Sigmoid colon (tissue), 6 donors: ENCODE measurements at regions not wholly inside any gene's neighbourhood (a gene's known extent, or its start where the extent isn't known, plus 50 kb on each side); places are given as distances from the start of the nearest gene placed in this dataset.

Experiments used
- DNase-seq: peaks from one replicate; pipeline ENCODE4 v3.0.0-alpha.2; 2019
- H3K27ac ChIP-seq, 4 donors: fragments of 200-600 bp; sonication (generic); one replicate each; pipeline ENCODE4 v1.5.1; 2016 to 2019; ENCODE audit warnings: mild to moderate bottlenecking in 1 of 4
- H3K27me3 ChIP-seq, 3 donors: fragments of 200-600 bp; sonication (generic); one replicate each; pipeline ENCODE4 v1.5.1; 2019; ENCODE audit warnings: mild to moderate bottlenecking in 1 of 3
- H3K36me3 ChIP-seq, 4 donors: fragments of 200-600 bp; sonication (generic); one replicate each; pipeline ENCODE4 v1.5.1; 2016 to 2019
- H3K4me1 ChIP-seq, 4 donors: fragments of 200-600 bp; sonication (generic); one replicate each; pipeline ENCODE4 v1.5.1; 2017 to 2019
- H3K4me3 ChIP-seq, 4 donors: fragments of 200-600 bp; sonication (generic); one replicate each; pipeline ENCODE4 v1.5.1; 2017 to 2019; ENCODE audit warnings: mild to moderate bottlenecking in 2 of 4, moderate library complexity in 1 of 4
- H3K9me3 ChIP-seq, 4 donors: fragments of 200-600 bp in 3 of 4; sonication (generic) in 3 of 4; one replicate each; pipeline versions ENCODE4 v1.5.1 to v1.6.1; 2013 to 2019
- EP300 ChIP-seq, 4 donors: sonication (generic); formaldehyde crosslinking; IDR thresholded peaks; one replicate each; pipeline ENCODE4 v1.6.1; 2017; ENCODE audit warnings: antibody characterized with exemption in 4 of 4
- POLR2A ChIP-seq, 2 donors: fragments of 450-650 bp; IDR thresholded peaks; one replicate each; pipeline ENCODE4 v1.6.1; 2016; ENCODE audit warnings: antibody characterized with exemption in 2 of 2, mild to moderate bottlenecking in 2 of 2, moderate library complexity in 2 of 2
- POLR2AphosphoS5 ChIP-seq, 4 donors: sonication (generic); formaldehyde crosslinking; IDR thresholded peaks; one replicate each; pipeline ENCODE4 v1.6.1; 2017; ENCODE audit warnings: antibody characterized with exemption in 4 of 4
- WGBS, 2 donors: extraction: QIAGEN DNeasy Blood & Tissue Kit; methylation state at CpG; one replicate each; pipeline ENCODE4 v1.1.7; 2013; 5-methylcytosine and 5-hydroxymethylcytosine counted together
- intact Hi-C: fragments of 100-400 bp; cut with DNase I; formaldehyde crosslinking; loops from one replicate; pipeline ENCODE4 v1.15.1; 2023
- TF ChIP-seq, protein P1 (sequence below), 4 experiments: fragments of 450-650 bp in 3 of 4; fragments of 200-600 bp in 1 of 4; IDR thresholded peaks; one replicate each; pipeline ENCODE4 v1.5.1; 2016 to 2019; ENCODE audit warnings: antibody characterized with exemption in 4 of 4, mild to moderate bottlenecking in 3 of 4, moderate library complexity in 2 of 4
- donor health status: healthy with polysubstance abuse.
- donor health status: healthy.

DNA sequence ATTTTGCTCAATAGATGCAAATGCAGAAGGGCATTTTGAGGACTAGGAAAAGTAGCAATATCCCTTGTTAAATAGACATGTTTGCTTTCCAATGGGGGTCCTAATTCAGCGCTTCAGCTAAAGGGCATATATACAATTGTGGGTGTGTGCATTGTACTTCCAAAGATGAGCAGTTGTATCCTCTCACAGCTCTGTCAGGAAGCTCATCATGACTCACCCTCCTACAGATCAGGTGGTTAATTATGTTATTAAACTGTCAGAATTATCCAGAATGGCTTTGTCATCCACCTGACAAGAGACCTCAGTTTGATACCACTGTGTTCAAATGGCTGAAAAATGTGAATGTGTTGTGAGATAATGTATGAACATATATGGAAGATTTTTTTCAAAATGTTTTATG lies 252.2 kb upstream of the MTNR1B start:
- Histone ChIP-seq H3K4me1 (peaks cover 0 to 8% (median 2%) of the 10 kb centered on the region in 4 donors), H3K27ac (no peak overlapping the region), H3K4me3 (no peak overlapping the region), H3K27me3 (no peaks in the 10 kb centered on the region), H3K9me3 (no peaks in the 10 kb centered on the region), H3K36me3 (no peaks in the 10 kb centered on the region)
- no peak for DNase-seq
- intact Hi-C loops, result no loop called here
- WGBS, 2 donors, result 90% methylated on average over 1 of the region's 1 CpG
- TF ChIP-seq EP300 (IDR thresholded peaks at IDR 0.05) (no peak), POLR2A (IDR thresholded peaks at IDR 0.05) (no peak), POLR2AphosphoS5 (IDR thresholded peaks at IDR 0.05) (no peak)
- TF ChIP-seq, protein P1, sequence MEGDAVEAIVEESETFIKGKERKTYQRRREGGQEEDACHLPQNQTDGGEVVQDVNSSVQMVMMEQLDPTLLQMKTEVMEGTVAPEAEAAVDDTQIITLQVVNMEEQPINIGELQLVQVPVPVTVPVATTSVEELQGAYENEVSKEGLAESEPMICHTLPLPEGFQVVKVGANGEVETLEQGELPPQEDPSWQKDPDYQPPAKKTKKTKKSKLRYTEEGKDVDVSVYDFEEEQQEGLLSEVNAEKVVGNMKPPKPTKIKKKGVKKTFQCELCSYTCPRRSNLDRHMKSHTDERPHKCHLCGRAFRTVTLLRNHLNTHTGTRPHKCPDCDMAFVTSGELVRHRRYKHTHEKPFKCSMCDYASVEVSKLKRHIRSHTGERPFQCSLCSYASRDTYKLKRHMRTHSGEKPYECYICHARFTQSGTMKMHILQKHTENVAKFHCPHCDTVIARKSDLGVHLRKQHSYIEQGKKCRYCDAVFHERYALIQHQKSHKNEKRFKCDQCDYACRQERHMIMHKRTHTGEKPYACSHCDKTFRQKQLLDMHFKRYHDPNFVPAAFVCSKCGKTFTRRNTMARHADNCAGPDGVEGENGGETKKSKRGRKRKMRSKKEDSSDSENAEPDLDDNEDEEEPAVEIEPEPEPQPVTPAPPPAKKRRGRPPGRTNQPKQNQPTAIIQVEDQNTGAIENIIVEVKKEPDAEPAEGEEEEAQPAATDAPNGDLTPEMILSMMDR (IDR thresholded peaks at IDR 0.05), result no peak

DNA sequence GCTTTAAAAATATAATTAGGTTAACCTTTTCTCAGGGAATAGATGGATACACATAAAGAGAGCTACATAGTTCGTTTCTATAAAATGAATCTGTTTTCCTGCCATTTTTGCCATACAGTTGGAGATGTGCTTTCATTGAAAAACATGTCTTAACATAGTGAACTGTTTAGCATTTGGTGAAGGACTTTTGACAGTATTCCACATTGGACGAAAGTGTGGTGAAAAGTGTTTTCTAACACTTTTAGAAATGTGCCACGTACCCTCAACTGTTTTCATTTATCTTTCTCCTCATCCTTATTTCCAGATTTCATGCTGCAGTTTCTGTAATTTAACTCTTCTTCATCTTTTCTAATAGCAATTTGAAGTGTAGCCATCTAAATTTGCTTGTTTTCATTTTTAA lies 249.1 kb upstream of the MTNR1B start:
- H3K4me3 ChIP-seq, result no peak overlapping the region
- TF ChIP-seq POLR2A (IDR thresholded peaks at IDR 0.05) (no peak), POLR2AphosphoS5 (IDR thresholded peaks at IDR 0.05) (no peak), EP300 (IDR thresholded peaks at IDR 0.05) (no peak)
- TF ChIP-seq, protein P1 (IDR thresholded peaks at IDR 0.05), result no peak
- intact Hi-C loops, result no loop called here
- no peak overlapping the region for H3K27ac ChIP-seq
- H3K9me3 ChIP-seq, result no peaks in the 10 kb centered on the region
- WGBS, 2 donors, result 69 to 73% methylated on average over 3 of the region's 3 CpGs
- H3K27me3 ChIP-seq, result no peaks in the 10 kb centered on the region
- DNase-seq, result no peak
- no peaks in the 10 kb centered on the region for H3K36me3 ChIP-seq
- no peaks in the 10 kb centered on the region for H3K4me1 ChIP-seq

DNA sequence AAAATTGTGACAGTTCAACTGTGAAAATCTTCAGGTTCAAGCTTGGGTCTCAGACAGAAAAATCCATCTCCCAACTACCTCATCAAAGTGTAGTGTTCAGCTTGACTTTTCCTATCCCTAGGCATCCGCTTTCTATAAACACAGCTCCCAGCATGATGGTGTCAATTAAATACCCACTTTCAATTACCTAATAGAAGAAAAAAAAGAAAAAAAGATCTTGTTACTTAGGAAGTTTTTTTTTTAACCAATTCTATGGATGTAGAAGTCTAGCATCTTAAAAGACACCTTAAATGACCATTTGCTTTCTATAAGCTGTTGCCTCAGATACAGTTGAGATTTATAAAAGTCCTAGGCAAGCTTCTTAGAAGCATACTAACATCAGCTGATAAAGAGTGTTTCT lies 244.1 kb upstream of the MTNR1B start:
- DNase-seq, result no peak
- H3K27me3 ChIP-seq, result no peaks in the 10 kb centered on the region
- intact Hi-C loops, result no loop called here
- no peaks in the 10 kb centered on the region for H3K4me1 ChIP-seq
- H3K36me3 ChIP-seq, result no peaks in the 10 kb centered on the region
- no peaks in the 10 kb centered on the region for H3K9me3 ChIP-seq
- 85% methylated on average over 1 of the region's 1 CpG for whole genome bisulfite sequencing, 2 donors
- no peak overlapping the region for H3K27ac ChIP-seq
- H3K4me3 ChIP-seq, result no peak overlapping the region
- TF ChIP-seq POLR2A (IDR thresholded peaks at IDR 0.05) (no peak), EP300 (IDR thresholded peaks at IDR 0.05) (no peak), POLR2AphosphoS5 (IDR thresholded peaks at IDR 0.05) (no peak)
- TF ChIP-seq, protein P1 (IDR thresholded peaks at IDR 0.05), result no peak

DNA sequence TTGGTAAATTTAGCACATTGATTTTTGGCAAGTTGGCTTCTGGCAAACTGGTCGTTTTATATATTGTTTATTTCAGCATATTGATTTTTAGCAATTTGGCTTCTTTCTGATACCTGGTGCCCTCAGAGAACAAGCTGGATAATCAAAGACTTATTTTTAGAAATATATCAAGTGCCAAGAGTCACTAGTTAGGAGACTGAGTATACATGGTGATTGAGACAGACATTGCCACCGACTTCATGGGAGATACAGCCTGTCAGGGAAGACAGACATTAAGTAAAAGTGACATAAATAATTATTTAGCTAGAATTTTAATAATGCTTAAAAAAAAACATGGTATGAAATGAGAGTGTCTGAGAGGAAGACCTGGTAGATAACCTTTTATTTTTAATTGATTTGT lies 242.3 kb upstream of the MTNR1B start:
- no peak for TF ChIP-seq EP300 (IDR thresholded peaks at IDR 0.05)
- H3K4me3 ChIP-seq, result no peak overlapping the region
- H3K36me3 ChIP-seq, result no peaks in the 10 kb centered on the region
- no peak for DNase-seq
- 76 to 86% methylated on average over 2 of the region's 2 CpGs for WGBS, 2 donors
- H3K27me3 ChIP-seq, result no peaks in the 10 kb centered on the region
- intact Hi-C loops, result no loop called here
- H3K9me3 ChIP-seq, result no peaks in the 10 kb centered on the region
- H3K27ac ChIP-seq, result no peak overlapping the region
- no peaks in the 10 kb centered on the region for H3K4me1 ChIP-seq

DNA sequence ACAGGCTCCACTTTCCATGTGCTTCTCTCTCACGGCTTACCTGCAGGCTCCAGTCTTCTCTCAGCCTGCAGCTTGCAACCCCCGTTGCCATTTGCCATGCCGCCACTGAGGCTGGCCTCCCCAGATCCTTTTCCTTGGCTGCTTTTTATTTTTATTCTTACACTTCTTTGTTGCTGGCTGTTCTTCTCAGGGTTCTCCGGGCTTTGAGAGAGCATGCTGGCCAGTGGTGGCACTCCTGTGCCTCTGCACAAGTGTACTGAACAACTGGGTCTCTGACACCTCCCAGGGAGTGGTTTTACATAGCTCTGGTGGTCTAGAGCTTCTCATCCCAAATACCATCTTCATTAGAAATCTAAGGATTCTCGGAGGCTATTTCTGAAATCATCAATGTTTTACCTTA lies 241.7 kb upstream of the MTNR1B start:
- no peaks in the 10 kb centered on the region for H3K36me3 ChIP-seq
- H3K27me3 ChIP-seq, result no peaks in the 10 kb centered on the region
- intact Hi-C loops, result no loop called here
- no peak overlapping the region for H3K4me3 ChIP-seq
- H3K4me1 ChIP-seq, result no peaks in the 10 kb centered on the region
- TF ChIP-seq POLR2A (IDR thresholded peaks at IDR 0.05) (no peak), POLR2AphosphoS5 (IDR thresholded peaks at IDR 0.05) (no peak), EP300 (IDR thresholded peaks at IDR 0.05) (no peak)
- TF ChIP-seq, protein P1 (IDR thresholded peaks at IDR 0.05), result no peak
- H3K9me3 ChIP-seq, result no peaks in the 10 kb centered on the region
- no peak for DNase-seq
- H3K27ac ChIP-seq, result no peak overlapping the region
- WGBS, 2 donors, result 85 to 88% methylated on average over 5 of the region's 5 CpGs
